GM21526 (cell line): ENCODE measurements at regions not wholly inside any gene's neighbourhood (a gene's known extent, or its start where the extent isn't known, plus 50 kb on each side); places are given as distances from the start of the nearest gene placed in this dataset.
A peak's percentile ranks its signal among the peaks of the same experiment; 100 is the strongest.

Experiments used
- ATAC-seq: cut with Tn5 transposase; IDR thresholded peaks from one replicate; pipeline ENCODE4 v1.9.1; 2021; ENCODE audit warnings: moderate library complexity; ENCODE audit not compliant: unreplicated experiment, low FRiP score

DNA sequence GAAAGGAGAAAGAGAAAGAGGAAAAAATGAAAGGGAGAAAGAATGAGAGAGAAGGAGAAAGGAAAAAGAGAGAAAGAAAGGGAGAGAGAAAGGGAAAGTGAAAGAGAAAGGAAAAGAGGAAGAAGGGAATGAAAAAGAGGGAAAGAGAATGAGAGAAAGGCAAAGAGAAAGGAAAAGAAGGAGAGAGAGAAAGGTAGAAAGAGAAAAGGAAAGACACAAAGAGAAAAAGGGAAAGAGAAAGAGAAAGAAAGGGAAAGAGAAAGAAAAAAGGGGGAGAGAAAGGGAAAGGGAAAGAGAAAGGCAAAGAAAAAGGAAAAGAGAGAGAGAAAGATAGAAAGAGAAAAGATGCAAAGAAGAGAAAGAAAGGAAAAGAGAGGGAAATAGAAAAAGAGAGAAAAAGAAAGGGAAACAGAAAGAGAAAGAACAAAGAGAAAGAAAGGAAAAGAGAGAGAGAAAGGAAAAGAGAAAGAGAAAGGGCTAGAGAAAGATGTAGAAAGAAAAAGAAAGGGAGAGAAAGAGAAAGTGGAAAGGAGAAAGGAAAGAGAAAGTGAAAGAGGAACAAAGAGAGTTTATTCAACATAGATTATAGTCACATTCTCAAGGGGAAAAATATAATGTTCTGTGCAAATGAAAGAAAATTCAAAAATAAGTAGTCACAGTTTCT lies 165.2 kb downstream of the TMEM38B start:
- no peak for ATAC-seq

- ATAC-seq = no peak
These were observed 166.2 kb downstream of the TMEM38B start for GRCh38 chr9:105860516-105860915.

- ATAC-seq = no peak
These were observed 167.6 kb downstream of the TMEM38B start for GRCh38 chr9:105861972-105862371.

DNA sequence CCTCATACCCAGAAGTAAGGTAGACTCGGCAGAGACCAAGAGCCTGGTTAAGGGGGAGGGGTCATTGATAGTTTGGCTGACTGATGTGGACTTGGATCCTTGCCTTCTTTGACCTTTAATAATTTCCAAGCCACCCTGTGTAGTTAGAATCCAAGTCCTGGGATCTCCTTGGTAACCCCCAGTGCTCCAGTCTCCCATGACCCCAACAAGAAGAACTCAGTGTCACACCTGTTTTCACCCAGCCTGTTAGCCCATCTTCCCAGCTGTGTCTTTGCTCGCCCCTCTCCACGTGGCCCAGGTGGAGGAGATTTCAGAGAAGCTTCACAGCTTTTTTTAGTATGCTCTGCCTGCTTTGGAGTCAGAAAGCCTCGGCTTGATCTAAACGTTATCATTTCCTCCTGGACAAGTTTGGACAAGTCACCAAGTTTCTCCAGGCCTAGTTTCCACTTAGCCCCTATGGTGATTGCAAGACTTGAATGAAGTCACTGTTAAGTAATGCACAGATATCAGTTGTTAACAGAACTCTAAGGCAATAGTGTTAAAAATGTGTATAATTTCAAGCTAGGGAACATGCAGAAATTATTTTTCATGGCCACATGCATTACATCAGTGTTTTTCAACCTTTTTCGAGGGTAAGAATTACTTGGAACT lies 170.0 kb downstream of the TMEM38B start:
- no peak for ATAC-seq

DNA sequence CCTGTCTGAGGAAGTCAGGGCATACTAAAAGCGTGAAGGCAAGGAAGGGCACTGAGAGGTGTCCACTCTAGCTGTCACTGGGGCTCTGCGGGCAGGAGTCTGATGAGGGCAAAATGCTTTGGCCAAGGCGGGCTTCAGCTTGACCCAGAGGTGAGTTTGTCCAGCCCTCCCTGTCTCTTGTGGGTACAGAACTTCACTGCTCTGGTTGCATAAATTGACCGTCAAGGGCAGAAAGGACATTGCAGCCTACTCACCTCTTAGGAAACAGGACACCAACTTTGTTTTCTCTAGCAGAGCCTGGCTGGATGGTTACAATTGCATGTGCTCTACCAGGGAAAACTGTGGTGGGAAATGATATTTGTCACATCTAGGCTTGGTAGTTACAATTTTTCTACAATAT lies 170.9 kb downstream of the TMEM38B start:
- no peak for ATAC-seq

DNA sequence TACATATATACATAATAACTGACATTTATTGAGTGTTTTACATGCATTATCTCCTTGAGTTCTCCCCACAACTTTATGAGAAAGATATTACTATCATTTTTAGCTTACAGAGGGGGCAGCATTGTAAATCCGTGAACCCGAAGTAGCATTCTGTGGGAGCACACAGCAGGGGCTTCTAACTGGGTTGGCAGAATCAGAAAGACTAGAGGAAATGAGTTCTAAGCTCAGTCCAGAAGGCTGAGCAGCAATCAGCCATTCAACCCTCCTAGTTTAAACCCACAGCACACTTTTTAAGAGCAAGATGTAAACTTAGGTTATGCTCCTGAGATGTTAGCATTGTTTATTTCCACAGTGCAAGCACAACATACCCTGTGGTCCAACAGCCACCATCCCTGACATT lies 177.2 kb downstream of the TMEM38B start:
- no peak for ATAC-seq

DNA sequence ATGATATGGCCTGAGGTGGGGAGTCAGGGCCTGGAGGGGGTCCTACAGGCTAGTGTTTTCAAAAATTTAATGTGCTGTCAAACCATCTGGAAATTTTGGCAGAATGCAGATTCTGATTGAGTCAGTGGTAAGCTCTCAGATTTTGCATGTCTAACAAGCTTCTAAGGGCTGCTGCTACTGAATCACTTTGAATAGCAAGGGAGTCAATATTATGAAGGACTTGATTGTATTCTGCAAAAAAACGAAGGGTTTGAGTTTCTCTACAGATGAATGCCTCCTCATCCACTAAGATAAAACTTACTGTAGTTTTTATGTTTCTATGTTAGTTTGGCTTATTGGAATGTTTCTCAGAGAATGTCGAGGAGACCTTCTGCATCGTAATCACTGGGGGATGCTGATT lies 179.5 kb downstream of the TMEM38B start:
- no peak for ATAC-seq

DNA sequence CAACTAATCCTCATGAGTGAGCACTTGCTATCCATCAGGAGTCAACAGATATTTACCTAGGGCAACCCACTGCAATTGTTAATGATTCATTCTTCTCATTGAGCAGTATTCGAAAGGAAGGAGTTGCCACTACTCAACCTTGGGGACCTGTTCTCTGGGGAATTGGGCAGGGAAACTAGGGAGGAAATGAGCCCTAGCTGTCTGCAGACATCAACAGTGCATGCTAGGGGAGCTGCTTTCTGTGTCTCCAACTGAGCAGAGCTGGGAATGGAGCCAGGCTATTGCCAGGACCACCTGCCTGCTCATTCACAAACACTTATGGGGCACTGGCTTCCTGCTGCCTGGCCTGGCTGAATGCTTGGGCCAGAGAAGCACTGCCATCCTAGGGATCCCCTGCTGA lies 183.4 kb downstream of the TMEM38B start:
- ATAC-seq = no peak

- no peak for ATAC-seq
These were observed 184.8 kb downstream of the TMEM38B start for GRCh38 chr9:105879181-105879580.

GRCh38 chr9:105880517-105880916 lies 186.2 kb downstream of the TMEM38B start:
- no peak for ATAC-seq

DNA sequence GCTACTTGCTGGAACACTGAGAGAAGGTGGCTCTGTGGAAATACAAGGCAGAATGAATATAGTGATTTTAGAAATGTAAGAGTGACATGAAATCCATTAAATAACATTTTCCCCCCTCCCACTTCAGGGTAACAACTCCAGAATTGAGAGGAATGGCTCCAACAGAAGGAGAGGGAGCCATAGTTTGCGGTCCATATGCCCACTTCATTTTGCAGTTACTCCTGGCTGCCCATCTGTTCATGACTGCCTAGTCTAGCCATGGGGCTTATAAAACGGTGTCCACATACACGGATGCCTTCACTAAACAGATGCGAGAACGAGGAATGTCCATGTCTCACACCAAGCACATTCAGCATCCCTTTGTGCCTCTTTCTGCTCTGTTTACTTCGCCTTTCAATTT lies 186.7 kb downstream of the TMEM38B start:
- ATAC-seq = no peak

- peak; percentile 71 for ATAC-seq
These were observed 187.5 kb downstream of the TMEM38B start for GRCh38 chr9:105881654-105882349.

DNA sequence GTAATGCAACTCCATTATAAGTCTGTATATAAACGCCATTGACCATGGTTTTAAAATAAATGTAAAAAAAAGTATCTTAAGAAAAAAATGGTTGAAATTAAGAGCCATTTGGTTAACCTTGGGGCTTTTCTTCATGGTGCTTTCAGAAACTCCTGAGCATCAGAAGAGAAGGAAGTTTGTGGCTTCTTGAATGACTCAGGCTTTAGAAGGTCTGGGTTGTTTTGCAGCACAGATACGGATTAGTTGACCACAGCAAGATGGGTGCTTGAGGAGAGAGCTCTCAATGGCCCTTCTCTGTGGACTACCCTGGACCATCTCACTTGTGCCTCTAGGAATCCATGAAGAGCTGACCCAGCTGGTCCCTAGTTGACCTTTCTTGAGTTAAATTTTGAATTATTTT lies 189.5 kb downstream of the TMEM38B start:
- peak; percentile 96 for ATAC-seq

DNA sequence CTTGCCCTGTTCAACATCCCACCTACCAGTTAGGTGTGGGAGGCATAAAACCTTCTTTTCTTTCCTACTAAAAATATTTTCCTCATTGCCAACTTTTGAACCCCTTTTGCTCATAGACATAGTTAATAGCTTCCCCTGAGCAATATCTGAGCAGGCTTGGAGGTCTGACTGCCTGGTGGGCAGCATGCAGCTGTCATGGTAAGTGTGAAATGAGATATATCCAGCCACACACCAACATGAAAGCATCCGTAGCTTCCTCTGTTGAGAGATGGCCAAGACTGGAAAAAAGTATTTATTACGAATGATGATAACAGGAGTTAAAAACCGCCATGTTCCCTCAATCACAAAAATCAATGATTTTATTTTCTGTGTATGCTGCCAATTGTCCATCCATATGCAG lies 190.1 kb downstream of the TMEM38B start:
- no peak for ATAC-seq

- no peak for ATAC-seq
These were observed 191.8 kb downstream of the TMEM38B start for GRCh38 chr9:105886136-105886535.

DNA sequence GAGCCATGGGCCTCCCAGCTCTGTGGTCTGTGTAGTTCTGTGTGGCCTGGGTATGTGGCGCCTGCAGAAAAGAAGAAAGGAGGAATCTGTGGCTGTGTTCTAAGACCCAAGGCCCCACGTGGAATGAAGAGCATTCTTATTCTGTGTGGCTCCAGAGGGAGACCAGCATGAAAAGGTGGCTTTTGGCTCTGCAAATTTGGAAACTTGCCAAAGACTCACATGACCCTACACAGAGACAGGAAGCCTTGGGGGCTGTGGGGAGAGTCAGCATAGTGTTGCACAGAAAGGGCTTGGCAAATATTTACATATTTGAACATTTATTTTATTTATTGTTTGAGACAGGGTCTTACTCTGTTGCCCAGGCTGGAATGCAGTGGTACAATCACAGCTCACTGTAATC lies 193.3 kb downstream of the TMEM38B start:
- ATAC-seq = no peak

DNA sequence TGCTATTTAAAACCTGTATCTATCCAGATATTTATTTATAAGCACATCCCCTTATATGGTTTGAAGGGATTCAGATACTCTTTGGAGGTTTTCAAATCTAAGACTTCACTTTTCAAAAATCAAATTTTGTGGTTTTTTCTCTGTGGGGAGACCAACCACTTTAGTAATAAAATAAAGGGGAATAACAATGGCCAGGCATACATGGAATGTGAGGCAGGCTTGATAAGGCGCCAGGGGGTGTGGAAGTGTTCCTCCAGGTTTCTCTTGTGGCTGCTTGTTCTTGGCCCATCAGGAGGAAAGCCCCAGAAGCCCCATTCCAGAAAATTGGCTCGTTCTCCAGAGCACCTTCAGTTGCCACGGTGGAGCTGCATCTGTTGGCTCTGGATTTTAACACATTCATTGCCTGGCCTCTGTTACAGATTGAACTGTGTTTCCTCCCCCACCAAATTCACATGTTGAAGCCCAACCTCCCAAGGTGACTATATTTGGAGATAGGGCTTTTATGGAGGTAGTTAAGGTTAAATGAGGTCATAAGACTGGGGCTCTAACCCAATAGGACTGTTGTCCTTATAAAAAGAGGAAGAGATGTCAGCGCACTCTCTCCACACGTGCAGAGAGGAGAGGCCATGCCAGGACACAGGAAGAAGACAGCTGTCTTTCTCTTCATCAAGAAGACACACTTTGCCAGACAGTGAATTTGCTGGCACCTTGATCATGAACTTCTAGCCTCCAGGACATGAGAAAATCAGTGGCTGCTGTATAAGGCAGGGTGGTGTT lies 195.9 kb downstream of the TMEM38B start:
- no peak for ATAC-seq

GRCh38 chr9:105900123-105900522 lies 205.8 kb downstream of the TMEM38B start:
- no peak for ATAC-seq

DNA sequence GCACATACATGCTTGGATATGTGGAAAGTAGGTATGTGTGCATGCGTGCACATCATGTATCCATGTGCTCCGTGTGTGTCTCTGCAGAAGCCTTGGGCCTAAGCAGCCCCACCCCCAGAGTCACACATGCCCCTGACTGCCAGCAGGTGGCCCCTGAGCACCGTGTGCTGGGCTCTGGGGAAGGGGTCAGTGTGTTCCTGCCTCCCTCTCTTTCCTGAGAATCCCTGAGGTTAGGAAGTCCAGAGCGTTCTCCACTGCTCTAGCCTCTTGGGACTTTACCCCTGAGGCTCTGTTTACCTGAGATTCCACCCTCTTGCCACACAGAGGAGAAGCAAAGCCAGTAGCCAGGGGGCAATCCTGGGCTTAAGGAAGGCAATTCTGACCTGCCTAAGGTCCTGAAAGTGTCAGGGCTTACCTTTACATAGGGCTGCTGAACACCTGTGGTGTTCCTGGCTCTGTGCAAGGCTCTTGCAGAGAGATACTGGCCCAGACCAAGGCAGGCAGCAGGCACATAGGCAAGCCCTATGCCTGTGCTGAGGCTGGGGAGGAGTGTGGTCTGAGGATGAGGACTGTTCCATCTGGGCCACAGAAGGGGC lies 207.3 kb downstream of the TMEM38B start:
- ATAC-seq = peak; percentile 79

GRCh38 chr9:105908069-105908468 lies 213.7 kb downstream of the TMEM38B start:
- ATAC-seq = no peak
